ENCODE measurements at regions not wholly inside any gene's neighbourhood (a gene's known extent, or its start where the extent isn't known, plus 50 kb on each side); places are given as distances from the start of the nearest gene placed in this dataset.

DNA sequence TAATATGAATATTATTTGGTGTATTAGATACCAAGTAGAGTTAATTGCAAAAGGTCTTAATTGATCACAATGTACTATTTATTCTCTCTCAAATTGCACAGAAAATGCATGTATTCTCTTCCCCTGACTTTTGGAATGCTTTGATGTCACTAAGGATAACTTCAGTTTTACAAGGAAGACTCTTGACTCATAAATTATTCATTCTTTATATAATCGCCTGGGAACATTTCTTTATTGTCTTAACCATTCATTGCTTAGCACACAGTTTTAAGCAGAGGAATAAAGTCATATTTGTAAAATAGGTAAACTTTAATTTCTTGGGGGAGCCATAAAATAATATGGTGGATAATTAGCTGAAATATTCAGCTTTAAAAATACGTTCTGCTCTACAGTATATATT, 306.0 kb upstream of the TMEM229A start:
- Histone ChIP-seq H3K9me3 (no peaks in the 10 kb centered on the region), H3K4me1 (no peaks in the 10 kb centered on the region), H3K27me3 (no peaks in the 10 kb centered on the region), H3K36me3 (no peaks in the 10 kb centered on the region), H3K4me3 (no peak overlapping the region), H3K27ac (no peak overlapping the region), H3K9ac (ENCODE audit: low read depth in 2 of 2, low read length in 2 of 2) (no peak overlapping the region)
- no peak for DNase-seq
- intact Hi-C loops (cut with DNase I) = no loop called here
- TF ChIP-seq, protein P1, sequence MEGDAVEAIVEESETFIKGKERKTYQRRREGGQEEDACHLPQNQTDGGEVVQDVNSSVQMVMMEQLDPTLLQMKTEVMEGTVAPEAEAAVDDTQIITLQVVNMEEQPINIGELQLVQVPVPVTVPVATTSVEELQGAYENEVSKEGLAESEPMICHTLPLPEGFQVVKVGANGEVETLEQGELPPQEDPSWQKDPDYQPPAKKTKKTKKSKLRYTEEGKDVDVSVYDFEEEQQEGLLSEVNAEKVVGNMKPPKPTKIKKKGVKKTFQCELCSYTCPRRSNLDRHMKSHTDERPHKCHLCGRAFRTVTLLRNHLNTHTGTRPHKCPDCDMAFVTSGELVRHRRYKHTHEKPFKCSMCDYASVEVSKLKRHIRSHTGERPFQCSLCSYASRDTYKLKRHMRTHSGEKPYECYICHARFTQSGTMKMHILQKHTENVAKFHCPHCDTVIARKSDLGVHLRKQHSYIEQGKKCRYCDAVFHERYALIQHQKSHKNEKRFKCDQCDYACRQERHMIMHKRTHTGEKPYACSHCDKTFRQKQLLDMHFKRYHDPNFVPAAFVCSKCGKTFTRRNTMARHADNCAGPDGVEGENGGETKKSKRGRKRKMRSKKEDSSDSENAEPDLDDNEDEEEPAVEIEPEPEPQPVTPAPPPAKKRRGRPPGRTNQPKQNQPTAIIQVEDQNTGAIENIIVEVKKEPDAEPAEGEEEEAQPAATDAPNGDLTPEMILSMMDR (IDR thresholded peaks at IDR 0.05) = no peak

DNA sequence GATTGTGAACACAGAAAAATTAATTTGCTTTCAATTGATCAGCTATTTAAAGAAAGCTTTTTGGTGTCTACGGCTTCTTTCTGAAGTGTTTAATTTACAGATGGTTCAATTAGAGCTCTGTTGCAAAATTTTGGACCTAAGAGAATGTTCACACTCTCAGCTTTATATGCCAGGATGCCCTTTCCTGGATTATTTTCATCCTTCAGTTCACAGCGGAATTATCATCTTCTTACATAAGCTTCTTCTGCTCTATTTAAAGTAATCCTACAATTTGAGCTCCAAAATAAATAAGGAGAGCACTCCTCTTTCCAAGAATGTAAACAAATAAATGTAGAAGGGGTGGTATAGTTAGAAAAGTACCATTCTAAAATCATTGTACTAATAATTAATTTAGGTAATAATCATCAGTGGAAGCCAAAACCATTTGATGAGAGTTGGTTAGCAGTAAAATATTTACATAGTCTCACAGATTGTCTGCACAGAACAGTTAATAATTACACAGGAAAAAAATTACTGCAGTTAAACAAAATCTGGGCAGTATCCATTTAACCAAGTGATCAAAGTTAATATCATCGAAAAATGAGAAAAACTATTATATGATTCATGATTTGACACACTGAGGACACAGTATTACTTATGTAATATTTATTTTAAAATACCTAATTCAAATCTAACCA, 298.0 kb upstream of the TMEM229A start:
- no peak overlapping the region for H3K9ac ChIP-seq (ENCODE audit: low read depth in 2 of 2, low read length in 2 of 2)
- no peaks in the 10 kb centered on the region for H3K9me3 ChIP-seq
- H3K4me1 ChIP-seq = no peaks in the 10 kb centered on the region
- TF ChIP-seq, protein P1 (IDR thresholded peaks at IDR 0.05) = no peak
- intact Hi-C loops (cut with DNase I) = no loop called here
- no peaks in the 10 kb centered on the region for H3K36me3 ChIP-seq
- no peak overlapping the region for H3K4me3 ChIP-seq
- H3K27ac ChIP-seq = no peak overlapping the region
- no peak for DNase-seq
- no peaks in the 10 kb centered on the region for H3K27me3 ChIP-seq

DNA sequence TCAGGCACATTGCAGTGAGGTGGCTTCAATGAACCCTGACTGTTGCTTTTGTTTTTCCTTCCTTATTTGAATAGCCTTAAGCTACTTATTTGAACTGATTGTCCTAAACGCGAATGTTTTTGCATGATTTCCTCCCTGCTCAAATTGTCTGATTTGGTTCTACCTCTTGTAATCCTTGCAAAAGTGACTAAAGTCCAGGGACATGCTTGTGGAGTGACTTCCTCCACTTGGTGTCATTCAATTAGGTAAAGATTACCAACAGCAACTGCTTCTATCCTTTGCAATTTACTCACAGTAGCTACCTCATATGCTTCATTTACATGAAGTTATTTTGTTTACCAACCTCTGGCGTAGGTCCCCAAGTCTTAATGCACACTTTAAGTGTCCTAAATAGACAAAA, 295.9 kb upstream of the TMEM229A start:
- no peak overlapping the region for H3K27ac ChIP-seq
- no peaks in the 10 kb centered on the region for H3K27me3 ChIP-seq
- H3K4me1 ChIP-seq = no peaks in the 10 kb centered on the region
- H3K9me3 ChIP-seq = no peaks in the 10 kb centered on the region
- H3K36me3 ChIP-seq = no peaks in the 10 kb centered on the region
- intact Hi-C loops (cut with DNase I) = no loop called here
- no peak overlapping the region for H3K4me3 ChIP-seq
- H3K9ac ChIP-seq (ENCODE audit: low read depth in 2 of 2, low read length in 2 of 2) = no peak overlapping the region
- no peak for DNase-seq
- TF ChIP-seq, protein P1 (IDR thresholded peaks at IDR 0.05) = no peak

DNA sequence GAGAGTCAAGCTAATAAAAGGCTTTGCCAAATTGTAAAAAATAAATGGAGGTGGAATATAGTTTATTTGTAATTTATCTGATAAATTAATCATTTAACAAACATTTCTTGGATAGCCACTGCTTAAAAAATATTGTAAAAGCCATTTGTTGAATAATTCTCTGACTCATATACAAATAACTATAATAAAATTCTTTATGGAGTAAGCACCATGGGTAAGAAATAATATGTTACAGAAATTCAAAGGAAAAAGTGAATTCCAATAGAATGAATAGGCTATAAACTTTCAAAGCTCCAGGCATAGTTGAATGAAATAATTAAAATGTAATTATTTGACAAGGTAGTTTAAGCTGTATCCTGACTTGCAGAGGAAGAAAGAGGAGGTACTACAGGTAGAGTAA, 291.4 kb upstream of the TMEM229A start:
- H3K4me1 ChIP-seq = no peaks in the 10 kb centered on the region
- DNase-seq = no peak
- TF ChIP-seq, protein P1 (IDR thresholded peaks at IDR 0.05) = no peak

DNA sequence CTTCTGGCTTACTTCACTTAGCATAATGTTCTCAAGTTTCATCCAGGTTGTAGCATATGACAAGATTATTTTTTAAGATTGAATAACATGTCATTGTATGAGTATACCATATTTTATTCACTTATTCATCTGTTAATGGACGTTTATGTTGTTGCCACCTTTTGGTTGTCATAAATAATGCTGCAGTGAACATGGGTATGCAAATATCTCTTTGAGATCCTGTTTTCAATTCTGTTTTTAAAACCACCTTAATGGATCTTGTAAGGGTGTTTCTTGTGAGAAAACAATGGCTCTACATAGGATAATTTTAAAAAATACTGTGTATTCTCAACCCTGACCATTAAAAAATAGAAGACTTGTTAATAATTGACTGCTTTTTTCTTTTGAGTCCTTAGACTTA, 290.7 kb upstream of the TMEM229A start:
- H3K9me3 ChIP-seq = no peaks in the 10 kb centered on the region
- no peaks in the 10 kb centered on the region for H3K36me3 ChIP-seq
- DNase-seq = no peak
- TF ChIP-seq, protein P1 (IDR thresholded peaks at IDR 0.05) = no peak
- H3K27ac ChIP-seq = no peak overlapping the region
- H3K9ac ChIP-seq (ENCODE audit: low read depth in 2 of 2, low read length in 2 of 2) = no peak overlapping the region
- no peaks in the 10 kb centered on the region for H3K27me3 ChIP-seq
- H3K4me1 ChIP-seq = no peaks in the 10 kb centered on the region
- intact Hi-C loops (cut with DNase I) = no loop called here
- H3K4me3 ChIP-seq = no peak overlapping the region

More for the DNA sequence above, 291.4 kb upstream of the TMEM229A start:
- Histone ChIP-seq H3K4me3 (no peak overlapping the region), H3K9me3 (no peaks in the 10 kb centered on the region), H3K9ac (ENCODE audit: low read depth in 2 of 2, low read length in 2 of 2) (no peak overlapping the region), H3K27ac (no peak overlapping the region), H3K27me3 (no peaks in the 10 kb centered on the region), H3K36me3 (no peaks in the 10 kb centered on the region)
- intact Hi-C loops (cut with DNase I) = no loop called here

Measured in colonic mucosa (tissue), 4 donors.